PC-9 (cell line): ENCODE measurements at regions not wholly inside any gene's neighbourhood (a gene's known extent, or its start where the extent isn't known, plus 50 kb on each side); places are given as distances from the start of the nearest gene placed in this dataset.

Source experiments
- BruUV-seq: library from RNA; stranded (reverse); fragments of 400-500 nt; replicated peaks from 2 replicates; lab custom pipeline; 2021; lab: Mats Ljungman, UMichigan
- CTCF ChIA-PET: fragments of 300-600 bp; sonication (Branson Sonifier 250); formaldehyde crosslinking; loops from one replicate; lab custom pipeline; 2022; ENCODE audit warnings: antibody characterized with exemption; lab: Charles Lee
- POLR2A ChIA-PET: fragments of 300-600 bp; sonication (Branson Sonifier 250); formaldehyde crosslinking; loops from one replicate; lab custom pipeline; 2022; ENCODE audit warnings: antibody characterized with exemption; ENCODE audit not compliant: unreplicated experiment; lab: Charles Lee
- DNase-seq, 2 experiments: peaks; one replicate each; pipeline versions ENCODE4 v3.0.0 to v3.0.0-alpha.2; 2015 to 2022; ENCODE audit warnings: mixed read lengths in 1 of 2
- H2AFZ ChIP-seq: fragments of 200-600 bp; sonication (generic); 2 replicates; pipeline ENCODE4 v1.8.1; 2017; ENCODE audit warnings: antibody characterized with exemption
- H3F3A ChIP-seq: fragments of 200-600 bp; sonication (generic); 2 replicates; pipeline ENCODE4 v1.8.1; 2017; ENCODE audit warnings: antibody characterized with exemption, mild to moderate bottlenecking, low read depth; ENCODE audit not compliant: insufficient read depth
- H3K27ac ChIP-seq: fragments of 200-600 bp; sonication (generic); 2 replicates; pipeline ENCODE4 v1.6.1; 2016; ENCODE audit warnings: mixed run types
- H3K27me3 ChIP-seq: fragments of 200-600 bp; sonication (generic); 2 replicates; pipeline ENCODE4 v1.6.1; 2016; ENCODE audit warnings: low read depth, mixed run types; ENCODE audit not compliant: insufficient read depth
- H3K36me3 ChIP-seq: fragments of 200-600 bp; sonication (generic); 2 replicates; pipeline ENCODE4 v1.6.1; 2016; ENCODE audit warnings: low read depth, mixed run types
- H3K4me1 ChIP-seq: fragments of 200-600 bp; sonication (generic); replicated peaks from 2 replicates; pipeline ENCODE4 v1.6.1; 2016; ENCODE audit warnings: mixed run types; ENCODE audit not compliant: insufficient read depth
- H3K4me2 ChIP-seq: fragments of 200-600 bp; sonication (generic); 2 replicates; pipeline ENCODE4 v1.6.1; 2017; ENCODE audit warnings: mixed run types
- H3K4me3 ChIP-seq: fragments of 200-600 bp; sonication (generic); 2 replicates; pipeline ENCODE4 v1.6.1; 2016; ENCODE audit warnings: mixed run types
- H3K79me2 ChIP-seq: fragments of 200-600 bp; sonication (generic); 2 replicates; pipeline ENCODE4 v1.6.1; 2017; ENCODE audit warnings: low read depth, mixed run types
- H3K9me2 ChIP-seq: fragments of 200-600 bp; sonication (generic); 2 replicates; pipeline ENCODE4 v1.8.1; 2017; ENCODE audit warnings: mild to moderate bottlenecking; ENCODE audit not compliant: insufficient read depth
- H3K9me3 ChIP-seq: fragments of 200-600 bp; sonication (generic); 2 replicates; pipeline ENCODE4 v1.8.1; 2016; ENCODE audit warnings: low read depth; ENCODE audit not compliant: insufficient read depth
- H4K20me1 ChIP-seq: fragments of 200-600 bp; sonication (generic); 2 replicates; pipeline ENCODE4 v1.8.1; 2017; ENCODE audit not compliant: insufficient read depth
- EZH2 ChIP-seq: fragments of 200-600 bp; sonication (generic); IDR thresholded peaks from 2 replicates; pipeline ENCODE4 v1.8.0; 2017; ENCODE audit warnings: antibody characterized with exemption, low read depth
- intact Hi-C: fragments of 100-400 bp; cut with micrococcal nuclease; formaldehyde crosslinking; loops from one replicate; pipeline ENCODE4 v1.10.0; 2022; ENCODE audit not compliant: unreplicated experiment
- TF ChIP-seq, protein P1 (sequence below): fragments of 200-600 bp; sonication (generic); conservative IDR thresholded peaks from 2 replicates; pipeline ENCODE4 v1.6.1; 2017; ENCODE audit warnings: mixed run types, antibody characterized with exemption, mild to moderate bottlenecking, moderate library complexity

DNA sequence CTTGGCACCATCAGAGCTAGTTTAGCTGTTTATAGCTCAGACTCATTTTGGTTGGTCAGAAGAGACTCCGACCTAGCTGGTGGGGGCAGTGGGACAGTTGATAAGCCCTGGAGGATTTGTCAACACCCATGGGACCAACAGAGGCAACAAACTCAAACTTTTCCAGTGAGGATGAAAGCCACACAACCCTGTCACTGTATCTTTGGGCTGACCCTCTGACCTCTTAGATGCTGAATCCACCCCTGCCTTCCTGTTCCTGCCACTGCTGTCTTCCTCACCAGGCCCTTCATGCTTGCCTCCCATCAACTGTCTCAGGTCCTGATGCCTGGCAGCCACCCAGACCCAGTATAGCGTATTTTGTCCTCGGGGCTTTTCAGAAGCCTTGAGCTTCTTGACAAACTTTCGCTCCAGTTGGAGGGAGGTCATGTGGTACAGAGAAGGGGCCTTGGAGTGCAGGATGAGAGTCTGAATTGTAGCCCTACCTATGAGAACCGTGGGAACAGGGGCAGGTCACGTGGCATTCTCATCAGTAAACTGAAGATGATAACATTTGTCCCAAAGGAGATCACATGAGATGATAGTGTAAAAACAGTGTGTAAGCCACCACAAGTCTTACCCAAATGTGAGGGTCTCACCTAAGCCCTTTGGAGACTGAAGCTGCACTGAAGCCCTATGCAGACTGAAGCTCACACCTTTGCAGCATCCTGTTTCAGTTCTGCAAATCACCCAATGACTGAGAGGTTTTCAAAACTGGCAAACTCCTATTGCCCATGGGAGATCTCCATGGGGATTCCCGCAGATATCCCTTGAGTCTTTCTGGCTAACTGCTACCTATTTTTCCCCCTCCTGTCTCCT lies 72.0 kb upstream of the F13A1 start:
- H3K9me3 ChIP-seq: no peaks in the 10 kb centered on the region
- no peaks in the 10 kb centered on the region for H3F3A ChIP-seq
- no peak overlapping the region for H3K4me3 ChIP-seq
- no peak overlapping the region for H2AFZ ChIP-seq
- no peak for DNase-seq
- TF ChIP-seq, protein P1, sequence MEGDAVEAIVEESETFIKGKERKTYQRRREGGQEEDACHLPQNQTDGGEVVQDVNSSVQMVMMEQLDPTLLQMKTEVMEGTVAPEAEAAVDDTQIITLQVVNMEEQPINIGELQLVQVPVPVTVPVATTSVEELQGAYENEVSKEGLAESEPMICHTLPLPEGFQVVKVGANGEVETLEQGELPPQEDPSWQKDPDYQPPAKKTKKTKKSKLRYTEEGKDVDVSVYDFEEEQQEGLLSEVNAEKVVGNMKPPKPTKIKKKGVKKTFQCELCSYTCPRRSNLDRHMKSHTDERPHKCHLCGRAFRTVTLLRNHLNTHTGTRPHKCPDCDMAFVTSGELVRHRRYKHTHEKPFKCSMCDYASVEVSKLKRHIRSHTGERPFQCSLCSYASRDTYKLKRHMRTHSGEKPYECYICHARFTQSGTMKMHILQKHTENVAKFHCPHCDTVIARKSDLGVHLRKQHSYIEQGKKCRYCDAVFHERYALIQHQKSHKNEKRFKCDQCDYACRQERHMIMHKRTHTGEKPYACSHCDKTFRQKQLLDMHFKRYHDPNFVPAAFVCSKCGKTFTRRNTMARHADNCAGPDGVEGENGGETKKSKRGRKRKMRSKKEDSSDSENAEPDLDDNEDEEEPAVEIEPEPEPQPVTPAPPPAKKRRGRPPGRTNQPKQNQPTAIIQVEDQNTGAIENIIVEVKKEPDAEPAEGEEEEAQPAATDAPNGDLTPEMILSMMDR: no peak
- no peak for TF ChIP-seq EZH2
- ChIA-PET CTCF (no interaction called here), POLR2A (no interaction called here)
- H3K27me3 ChIP-seq: no peaks in the 10 kb centered on the region
- H3K9me2 ChIP-seq: no peaks in the 10 kb centered on the region
- H3K4me1 ChIP-seq: no peaks in the 10 kb centered on the region
- H3K79me2 ChIP-seq: no peaks in the 10 kb centered on the region
- intact Hi-C loops: no loop called here
- H3K4me2 ChIP-seq: no peak overlapping the region
- no peaks in the 10 kb centered on the region for H4K20me1 ChIP-seq
- H3K27ac ChIP-seq: no peak overlapping the region
- BruUV-seq: no TSS peak
- no peaks in the 10 kb centered on the region for H3K36me3 ChIP-seq

DNA sequence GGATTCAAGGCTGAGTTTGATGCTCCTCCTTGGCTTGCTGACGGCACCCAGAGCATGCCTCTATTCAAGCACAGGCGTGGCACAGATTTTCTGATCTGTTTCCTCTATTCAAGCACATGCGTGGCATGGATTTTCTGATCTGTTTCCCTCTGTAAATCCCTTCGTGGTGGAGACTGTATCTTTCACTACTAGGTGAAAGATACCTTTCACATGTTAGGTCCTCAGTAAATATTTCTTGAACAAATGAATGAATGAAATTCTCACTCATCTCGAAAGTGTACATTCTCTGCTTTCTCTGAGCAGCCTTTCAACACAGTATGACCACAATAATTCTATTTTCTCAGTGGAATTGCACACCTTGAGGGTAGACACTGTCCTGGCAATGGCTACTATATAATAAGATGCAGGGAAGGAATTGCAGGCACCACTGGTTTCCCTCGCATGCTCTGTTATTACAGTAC lies 72.6 kb upstream of the F13A1 start:
- Histone ChIP-seq H3K27ac (no peak overlapping the region), H4K20me1 (no peaks in the 10 kb centered on the region), H3F3A (no peaks in the 10 kb centered on the region), H3K4me1 (no peaks in the 10 kb centered on the region), H3K4me3 (no peak overlapping the region), H3K27me3 (no peaks in the 10 kb centered on the region), H2AFZ (no peak overlapping the region), H3K9me2 (no peaks in the 10 kb centered on the region), H3K36me3 (no peaks in the 10 kb centered on the region), H3K79me2 (no peaks in the 10 kb centered on the region), H3K9me3 (no peaks in the 10 kb centered on the region), H3K4me2 (no peak overlapping the region)
- TF ChIP-seq EZH2: no peak
- TF ChIP-seq, protein P1: no peak
- BruUV-seq: no TSS peak
- ChIA-PET CTCF (no interaction called here), POLR2A (no interaction called here)
- intact Hi-C loops: no loop called here
- no peak for DNase-seq

DNA sequence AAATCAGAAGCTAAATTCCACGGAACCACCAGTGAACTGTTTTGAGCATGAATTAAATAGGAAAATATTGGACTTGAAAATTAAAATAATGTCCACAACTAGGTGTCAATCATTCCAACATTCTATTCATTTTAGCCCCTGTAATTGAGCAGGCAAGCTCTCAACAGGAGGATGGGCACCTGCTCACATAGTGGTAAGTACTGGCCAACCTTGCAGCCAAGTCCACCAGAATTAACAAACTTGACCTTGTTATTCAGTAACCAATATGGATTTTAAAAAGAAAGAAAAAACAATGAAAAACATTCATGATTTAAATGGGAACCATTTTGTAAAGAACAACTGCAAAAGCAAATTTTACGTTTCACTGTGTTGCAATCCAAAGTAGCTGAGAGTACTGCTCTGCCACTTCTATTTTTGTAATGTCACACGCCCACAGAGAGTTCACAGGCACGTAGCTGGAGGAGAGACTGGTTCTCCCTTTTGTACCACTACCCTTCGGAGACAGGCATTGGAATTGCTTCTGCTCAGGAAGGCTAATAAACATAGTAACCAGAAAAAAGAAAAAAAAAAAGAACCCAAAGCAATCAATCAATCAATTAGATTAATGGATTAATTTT lies 75.2 kb upstream of the F13A1 start:
- CTCF ChIA-PET: no interaction called here
- Histone ChIP-seq H3K4me2 (no peak overlapping the region), H3F3A (no peaks in the 10 kb centered on the region), H3K4me1 (no peaks in the 10 kb centered on the region), H4K20me1 (no peaks in the 10 kb centered on the region), H3K79me2 (no peaks in the 10 kb centered on the region), H3K9me2 (no peaks in the 10 kb centered on the region), H3K9me3 (no peaks in the 10 kb centered on the region), H3K27ac (no peak overlapping the region), H2AFZ (no peak overlapping the region), H3K4me3 (no peak overlapping the region), H3K27me3 (no peaks in the 10 kb centered on the region), H3K36me3 (no peaks in the 10 kb centered on the region)
- no peak for DNase-seq
- POLR2A ChIA-PET: interaction anchor here (0.5 kb wide), 1 partner anchor 218 kb away, joined by 15 read pairs; no protein-coding TSS in a partner anchor
- BruUV-seq: no TSS peak
- intact Hi-C loops: no loop called here
- TF ChIP-seq, protein P1: no peak
- no peak for TF ChIP-seq EZH2
